Natural killer cell (primary cell): ENCODE measurements at regions not wholly inside any gene's neighbourhood (a gene's known extent, or its start where the extent isn't known, plus 50 kb on each side); places are given as distances from the start of the nearest gene placed in this dataset.

Experiments used
- ATAC-seq, 3 donors: fragments of 150-1000 bp in 2 of 3; fragments of 200-7000 bp in 1 of 3; cut with Tn5 transposase; 1 replicate in 1 of 3; 2 replicates in 2 of 3; pipeline ENCODE4 v1.10.0; 2021; ENCODE audit warnings: mild to moderate bottlenecking in 2 of 3, moderate library complexity in 2 of 3
- DNase-seq, 2 donors: peaks; one replicate each; pipeline versions ENCODE4 v3.0.0 to v3.0.0-alpha.2; 2013 to 2021; ENCODE audit warnings: mixed read lengths in 1 of 2
- H3K27ac ChIP-seq: one replicate; pipeline ENCODE4 v1.5.1; 2013; ENCODE audit warnings: mild to moderate bottlenecking, low read length
- H3K27me3 ChIP-seq: one replicate; pipeline ENCODE4 v1.6.1; 2013; ENCODE audit warnings: low read length; ENCODE audit not compliant: control insufficient read depth, insufficient read depth
- H3K36me3 ChIP-seq: one replicate; pipeline ENCODE4 v1.6.1; 2013; ENCODE audit warnings: low read length; ENCODE audit not compliant: control insufficient read depth, insufficient read depth
- H3K4me1 ChIP-seq: one replicate; pipeline ENCODE4 v1.6.1; 2013; ENCODE audit warnings: low read length; ENCODE audit not compliant: control insufficient read depth, insufficient read depth
- H3K4me3 ChIP-seq: one replicate; pipeline ENCODE4 v1.5.1; 2013; ENCODE audit warnings: low read length
- H3K9me3 ChIP-seq: one replicate; pipeline ENCODE4 v1.6.1; 2013; ENCODE audit warnings: low read length; ENCODE audit not compliant: control insufficient read depth, insufficient read depth
- H3K27ac Mint-ChIP-seq, 2 donors: one replicate each; pipeline ENCODE4 v1.8.0; 2022; ENCODE audit warnings: mild to moderate bottlenecking in 2 of 2, mixed read lengths in 2 of 2, moderate library complexity in 1 of 2
- H3K27me3 Mint-ChIP-seq, 2 donors: one replicate each; pipeline ENCODE4 v1.8.0; 2022; ENCODE audit warnings: low read depth in 2 of 2, mixed read lengths in 2 of 2
- H3K36me3 Mint-ChIP-seq: one replicate; pipeline ENCODE4 v1.8.0; 2022; ENCODE audit warnings: mixed read lengths
- H3K4me1 Mint-ChIP-seq, 2 donors: one replicate each; pipeline ENCODE4 v1.8.0; 2022; ENCODE audit warnings: mixed read lengths in 2 of 2
- H3K4me3 Mint-ChIP-seq: one replicate; pipeline ENCODE4 v1.8.0; 2022; ENCODE audit warnings: mild to moderate bottlenecking, moderate library complexity, mixed read lengths
- H3K9me3 Mint-ChIP-seq, 2 donors: one replicate each; pipeline ENCODE4 v1.8.0; 2022; ENCODE audit warnings: mixed read lengths in 2 of 2
- WGBS: methylation state at CpG from one replicate; pipeline ENCODE4 v1.1.7; 2013; ENCODE audit warnings: missing lambda C conversion rate; ENCODE audit not compliant: insufficient coverage; 5-methylcytosine and 5-hydroxymethylcytosine counted together
- intact Hi-C: fragments of 100-400 bp; cut with micrococcal nuclease; formaldehyde crosslinking; loops from one replicate; pipeline ENCODE4 v1.14.2; 2022
- TF ChIP-seq, protein P1 (sequence below): fragments of 200-600 bp; IDR thresholded peaks from one replicate; pipeline ENCODE4 v1.8.0; 2022; ENCODE audit warnings: antibody characterized with exemption

DNA sequence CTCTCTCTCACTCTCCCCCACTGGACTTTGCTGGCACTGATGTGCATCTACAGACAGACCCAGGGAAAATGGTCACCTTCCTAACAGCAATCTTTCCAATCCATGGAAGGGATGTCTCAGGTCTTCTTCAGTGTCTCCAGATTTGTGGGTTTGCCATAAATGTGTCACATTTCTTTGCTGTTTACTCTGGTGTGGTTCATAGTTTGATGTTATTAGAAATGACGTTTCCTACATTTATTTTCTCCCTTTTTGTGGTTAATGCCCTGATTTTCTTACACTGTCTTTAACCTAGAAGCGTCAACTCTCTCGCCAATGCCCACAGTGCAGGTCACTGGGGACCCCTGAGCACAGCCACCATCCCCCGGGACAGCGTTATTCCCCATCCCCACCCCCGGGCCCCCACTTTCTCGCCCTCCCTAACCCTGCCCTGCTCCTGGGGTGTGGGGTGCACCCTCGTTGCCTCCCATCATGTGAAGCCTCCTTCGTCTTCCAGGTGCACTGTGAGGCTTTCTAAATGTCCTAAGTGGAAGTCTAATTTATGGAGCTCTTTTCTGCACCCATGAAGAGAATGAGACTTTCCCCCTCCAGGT is 86.5 kb downstream of the YTHDF1 start:
- H3K36me3 ChIP-seq = no peaks in the 10 kb centered on the region
- no peaks in the 10 kb centered on the region for H3K4me1 Mint-ChIP-seq
- H3K9me3 ChIP-seq = no peaks in the 10 kb centered on the region
- no peaks in the 10 kb centered on the region for H3K4me1 ChIP-seq
- TF ChIP-seq, protein P1, sequence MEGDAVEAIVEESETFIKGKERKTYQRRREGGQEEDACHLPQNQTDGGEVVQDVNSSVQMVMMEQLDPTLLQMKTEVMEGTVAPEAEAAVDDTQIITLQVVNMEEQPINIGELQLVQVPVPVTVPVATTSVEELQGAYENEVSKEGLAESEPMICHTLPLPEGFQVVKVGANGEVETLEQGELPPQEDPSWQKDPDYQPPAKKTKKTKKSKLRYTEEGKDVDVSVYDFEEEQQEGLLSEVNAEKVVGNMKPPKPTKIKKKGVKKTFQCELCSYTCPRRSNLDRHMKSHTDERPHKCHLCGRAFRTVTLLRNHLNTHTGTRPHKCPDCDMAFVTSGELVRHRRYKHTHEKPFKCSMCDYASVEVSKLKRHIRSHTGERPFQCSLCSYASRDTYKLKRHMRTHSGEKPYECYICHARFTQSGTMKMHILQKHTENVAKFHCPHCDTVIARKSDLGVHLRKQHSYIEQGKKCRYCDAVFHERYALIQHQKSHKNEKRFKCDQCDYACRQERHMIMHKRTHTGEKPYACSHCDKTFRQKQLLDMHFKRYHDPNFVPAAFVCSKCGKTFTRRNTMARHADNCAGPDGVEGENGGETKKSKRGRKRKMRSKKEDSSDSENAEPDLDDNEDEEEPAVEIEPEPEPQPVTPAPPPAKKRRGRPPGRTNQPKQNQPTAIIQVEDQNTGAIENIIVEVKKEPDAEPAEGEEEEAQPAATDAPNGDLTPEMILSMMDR = no peak
- ATAC-seq = no peak
- peaks cover 8 to 16% of the 10 kb centered on the region in 2 donors for H3K27me3 Mint-ChIP-seq
- intact Hi-C loops = no loop called here
- peaks cover 3% of the 10 kb centered on the region for H3K27me3 ChIP-seq
- DNase-seq = no peak
- no peaks in the 10 kb centered on the region for H3K36me3 Mint-ChIP-seq
- no peaks in the 10 kb centered on the region for H3K9me3 Mint-ChIP-seq
- H3K4me3 ChIP-seq = no peak overlapping the region
- 75% methylated on average over 9 of the region's 9 CpGs for WGBS
- no peak overlapping the region for H3K27ac Mint-ChIP-seq
- H3K4me3 Mint-ChIP-seq = no peak overlapping the region
- no peak overlapping the region for H3K27ac ChIP-seq

DNA sequence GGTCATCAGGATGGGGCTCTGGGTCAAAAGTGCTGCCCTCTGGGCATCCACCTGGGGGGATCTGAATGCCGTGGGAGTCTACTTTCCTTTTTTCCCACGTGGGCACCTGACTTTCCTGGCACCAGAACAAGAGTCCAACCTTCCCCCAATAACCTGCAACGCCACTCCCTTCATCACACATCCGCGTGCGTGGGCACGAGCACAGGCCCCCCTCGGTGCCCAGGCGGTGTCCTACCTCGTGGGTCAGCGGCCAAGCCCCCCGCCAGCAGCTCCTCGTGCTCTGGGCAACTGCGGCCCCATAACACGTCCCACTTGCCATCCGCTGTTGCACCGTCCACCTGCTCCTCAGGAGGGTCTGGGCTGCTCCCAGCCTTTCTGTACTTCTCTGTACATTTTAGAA is 87.0 kb downstream of the YTHDF1 start:
- H3K36me3 Mint-ChIP-seq = no peaks in the 10 kb centered on the region
- H3K27me3 Mint-ChIP-seq = peaks cover 8 to 16% of the 10 kb centered on the region in 2 donors
- no peak overlapping the region for H3K4me3 ChIP-seq
- intact Hi-C loops = no loop called here
- TF ChIP-seq, protein P1 = no peak
- no peaks in the 10 kb centered on the region for H3K36me3 ChIP-seq
- H3K4me1 ChIP-seq = no peaks in the 10 kb centered on the region
- H3K4me3 Mint-ChIP-seq = no peak overlapping the region
- no peak overlapping the region for H3K27ac ChIP-seq
- no peak for DNase-seq
- H3K4me1 Mint-ChIP-seq = no peaks in the 10 kb centered on the region
- ATAC-seq = no peak
- H3K9me3 Mint-ChIP-seq = no peaks in the 10 kb centered on the region
- no peak overlapping the region for H3K27ac Mint-ChIP-seq
- H3K27me3 ChIP-seq = peaks cover 3% of the 10 kb centered on the region
- 84% methylated on average over 17 of the region's 17 CpGs for WGBS
- no peaks in the 10 kb centered on the region for H3K9me3 ChIP-seq

DNA sequence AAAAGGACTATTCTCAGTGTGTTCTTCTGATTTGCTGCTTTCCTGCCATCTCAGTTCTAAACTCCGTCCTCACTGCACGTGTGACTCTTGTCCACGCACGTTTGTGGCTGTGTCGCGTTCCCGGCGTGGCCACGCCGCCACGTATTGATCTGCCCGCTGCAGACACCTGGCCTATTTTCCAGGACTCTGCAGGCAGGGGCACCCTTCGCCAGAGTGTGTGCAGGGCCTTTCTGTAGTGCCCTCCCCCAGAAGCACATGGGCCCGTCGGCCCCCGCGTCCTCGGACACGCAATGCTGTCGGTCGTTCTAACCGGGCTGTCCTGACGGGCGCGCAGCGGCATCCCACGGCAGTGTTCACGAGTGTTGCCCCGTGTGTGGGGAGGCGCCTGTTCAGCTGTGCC is 87.6 kb downstream of the YTHDF1 start:
- TF ChIP-seq, protein P1 = no peak
- Histone ChIP-seq H3K4me1 (no peaks in the 10 kb centered on the region), H3K9me3 (no peaks in the 10 kb centered on the region), H3K36me3 (no peaks in the 10 kb centered on the region), H3K4me3 (no peak overlapping the region), H3K27me3 (peaks cover 3% of the 10 kb centered on the region), H3K27ac (no peak overlapping the region)
- H3K9me3 Mint-ChIP-seq = no peaks in the 10 kb centered on the region
- peaks cover 8 to 16% of the 10 kb centered on the region in 2 donors for H3K27me3 Mint-ChIP-seq
- 92% methylated on average over 30 of the region's 30 CpGs for WGBS
- no peak for DNase-seq
- no peak for ATAC-seq
- no peaks in the 10 kb centered on the region for H3K36me3 Mint-ChIP-seq
- H3K27ac Mint-ChIP-seq = no peak overlapping the region
- H3K4me1 Mint-ChIP-seq = no peaks in the 10 kb centered on the region
- no peak overlapping the region for H3K4me3 Mint-ChIP-seq
- intact Hi-C loops = no loop called here

DNA sequence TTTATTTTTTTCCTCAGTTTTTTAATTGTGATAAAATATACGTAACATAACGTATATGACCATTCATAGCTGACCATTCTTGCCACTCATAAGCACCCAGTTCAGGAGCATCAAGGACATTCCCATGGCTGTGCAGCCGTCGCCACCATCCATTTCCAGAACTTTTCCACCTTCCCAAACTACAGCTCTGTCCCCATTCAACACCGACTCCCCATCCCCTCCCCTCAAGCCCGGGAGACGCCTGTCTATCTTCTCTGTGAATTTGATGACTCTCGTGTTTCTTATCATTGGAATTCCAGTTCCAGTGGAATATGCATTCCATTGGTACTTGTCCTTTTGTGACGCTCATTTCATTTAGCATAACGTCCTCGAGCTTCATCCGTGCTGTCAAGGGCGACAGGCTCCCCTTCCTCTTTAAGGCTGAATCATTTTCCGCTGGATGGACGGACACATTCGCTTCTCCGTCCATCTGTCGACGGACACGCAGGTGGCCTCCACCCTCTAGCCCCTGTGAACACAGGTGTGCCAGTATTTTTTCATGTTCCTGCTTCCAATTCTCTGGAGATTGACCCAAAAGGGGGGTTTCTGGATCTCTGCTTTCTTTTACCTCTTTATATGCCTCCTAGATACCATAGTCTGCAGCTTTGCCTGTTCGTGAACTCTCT is 88.1 kb downstream of the YTHDF1 start:
- ATAC-seq = no peak
- H3K4me3 ChIP-seq = no peak overlapping the region
- Mint-ChIP-seq H3K27me3 (peaks cover 8 to 16% of the 10 kb centered on the region in 2 donors), H3K27ac (no peak overlapping the region), H3K9me3 (no peaks in the 10 kb centered on the region), H3K4me1 (no peaks in the 10 kb centered on the region), H3K36me3 (no peaks in the 10 kb centered on the region), H3K4me3 (no peak overlapping the region)
- no peak overlapping the region for H3K27ac ChIP-seq
- no peaks in the 10 kb centered on the region for H3K4me1 ChIP-seq
- H3K9me3 ChIP-seq = no peaks in the 10 kb centered on the region
- TF ChIP-seq, protein P1 = no peak
- no peaks in the 10 kb centered on the region for H3K36me3 ChIP-seq
- WGBS = 82% methylated on average over 21 of the region's 21 CpGs
- peaks cover 3% of the 10 kb centered on the region for H3K27me3 ChIP-seq
- intact Hi-C loops = no loop called here
- DNase-seq = no peak
